HG03439 (cell line): ENCODE measurements at regions not wholly inside any gene's neighbourhood (a gene's known extent, or its start where the extent isn't known, plus 50 kb on each side); places are given as distances from the start of the nearest gene placed in this dataset.
"Not testable (repeated sequence)": the region's sequence is repeated elsewhere in the genome, so short reads cannot be mapped to it uniquely, and the experiment has no call there.

Source experiments
- ATAC-seq: cut with Tn5 transposase; IDR thresholded peaks from one replicate; pipeline ENCODE4 v1.9.1; 2021; ENCODE audit warnings: mild to moderate bottlenecking, moderate library complexity; ENCODE audit not compliant: unreplicated experiment

DNA sequence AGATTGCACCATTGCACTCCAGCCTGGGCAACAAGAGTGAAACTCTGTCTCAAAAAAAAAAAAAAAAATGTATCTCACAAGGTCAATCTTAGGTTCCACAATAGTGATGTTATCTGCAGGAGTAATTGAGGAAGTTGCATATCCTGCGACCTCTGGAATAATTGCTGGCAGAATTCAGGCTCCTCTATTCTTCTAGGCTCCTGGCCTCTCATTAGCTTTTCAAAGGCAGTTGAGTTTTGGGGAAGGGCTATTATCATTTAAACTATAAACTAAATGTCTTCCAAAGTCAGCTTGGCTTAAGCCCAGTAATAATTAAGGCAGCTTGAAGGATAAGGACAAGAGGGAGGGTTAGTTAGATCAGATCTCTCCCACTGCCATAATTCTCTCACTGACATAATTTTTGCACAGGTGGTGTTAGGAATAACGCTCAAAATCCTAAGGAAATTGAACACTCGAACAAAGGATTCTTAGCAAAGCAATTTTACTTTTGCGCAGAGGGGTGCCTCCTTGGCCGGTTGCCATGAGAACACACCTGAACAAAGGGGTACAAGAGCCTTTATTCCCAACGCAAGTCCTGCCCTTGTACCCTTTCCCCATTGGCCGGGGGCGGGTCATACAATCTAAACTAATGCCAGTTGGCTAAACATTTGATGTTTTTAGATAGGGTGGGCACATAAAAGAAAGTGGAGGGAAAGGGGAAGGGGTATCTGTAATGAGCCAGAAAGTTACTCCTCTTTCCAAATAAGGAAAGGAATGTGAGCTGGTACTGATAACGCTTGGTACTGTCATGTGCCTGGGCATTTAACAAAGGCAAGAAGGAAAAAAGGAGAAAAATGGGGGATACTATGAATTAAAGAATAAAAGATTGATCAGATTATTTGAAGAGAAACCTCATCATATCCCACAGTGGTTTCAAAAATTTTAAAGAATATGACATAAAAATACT, 106.4 kb upstream of the CCNG1 start:
- no peak for ATAC-seq

DNA sequence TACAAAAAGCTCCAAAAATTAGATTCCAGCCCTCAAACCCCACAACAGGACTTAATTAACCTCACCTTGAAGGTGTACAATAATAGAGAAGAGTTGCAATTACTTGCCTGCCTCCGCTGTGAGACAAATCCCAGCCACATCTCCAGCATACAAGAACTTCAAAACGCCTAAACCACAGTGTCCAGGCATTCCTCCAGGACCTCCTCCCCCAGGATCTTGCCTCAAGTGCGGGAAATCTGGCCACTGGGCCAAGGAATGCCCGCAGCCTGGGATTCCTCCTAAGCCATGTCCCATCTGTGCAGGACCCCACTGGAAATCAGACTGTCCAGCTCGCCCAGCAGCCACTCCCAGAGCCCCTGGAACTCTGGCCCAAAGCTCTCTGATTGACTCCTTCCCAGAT, 101.3 kb upstream of the CCNG1 start:
- not testable (repeated sequence) for ATAC-seq

DNA sequence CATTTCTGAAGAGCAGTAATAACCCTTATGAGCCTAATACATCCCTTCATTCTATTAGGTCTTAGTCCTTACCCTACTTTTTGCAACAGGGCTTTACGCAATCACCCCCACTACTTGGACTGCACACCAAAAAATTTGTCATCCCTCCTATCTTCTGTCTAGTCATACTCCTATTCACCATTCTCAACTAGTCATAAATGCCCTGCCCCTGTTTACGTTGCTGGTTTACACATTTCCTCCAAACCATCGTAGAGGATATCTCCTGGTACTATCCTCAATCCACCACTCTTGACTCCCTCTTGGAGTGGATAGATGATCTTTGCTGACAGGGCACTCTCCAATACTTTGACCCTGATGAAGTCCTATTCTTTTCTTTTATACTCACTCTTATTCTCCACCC, 98.2 kb upstream of the CCNG1 start:
- no peak for ATAC-seq

DNA sequence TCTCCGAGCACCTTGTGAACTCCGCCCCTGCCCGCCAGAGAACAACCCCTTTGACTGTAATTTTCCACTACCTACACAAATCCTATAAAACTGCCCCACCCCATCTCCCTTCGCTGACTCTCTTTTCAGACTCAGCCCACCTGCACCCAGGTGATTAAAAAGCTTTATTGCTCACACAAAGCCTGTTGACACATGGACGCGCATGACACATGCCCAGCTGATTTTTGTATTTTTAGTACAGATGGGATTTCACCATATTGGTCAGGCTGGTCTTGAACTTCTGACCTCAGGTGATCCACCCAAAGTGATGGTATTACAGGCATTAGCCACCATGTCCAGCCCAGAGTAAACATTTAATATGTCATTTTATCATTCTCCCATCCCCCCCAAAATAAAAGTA, 97.0 kb upstream of the CCNG1 start:
- not testable (repeated sequence) for ATAC-seq

DNA sequence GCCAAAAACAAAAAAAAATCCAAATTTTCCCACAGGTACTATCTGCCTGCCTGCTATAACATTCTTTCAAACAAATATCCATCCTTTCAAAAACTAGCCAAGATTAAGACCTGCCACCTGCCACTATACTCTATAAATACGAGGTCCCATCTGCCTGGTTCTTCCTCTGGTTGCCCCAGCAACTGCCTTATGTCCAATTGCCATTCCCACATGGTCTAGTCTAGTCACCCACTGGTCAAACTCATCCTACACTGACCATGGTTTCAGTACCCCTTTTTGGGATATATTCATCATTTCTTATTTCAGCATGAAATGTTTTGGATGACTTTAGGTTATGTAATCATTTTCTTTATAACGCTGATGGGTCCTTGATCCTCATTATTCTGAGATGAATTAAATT, 95.1 kb upstream of the CCNG1 start:
- ATAC-seq: no peak

DNA sequence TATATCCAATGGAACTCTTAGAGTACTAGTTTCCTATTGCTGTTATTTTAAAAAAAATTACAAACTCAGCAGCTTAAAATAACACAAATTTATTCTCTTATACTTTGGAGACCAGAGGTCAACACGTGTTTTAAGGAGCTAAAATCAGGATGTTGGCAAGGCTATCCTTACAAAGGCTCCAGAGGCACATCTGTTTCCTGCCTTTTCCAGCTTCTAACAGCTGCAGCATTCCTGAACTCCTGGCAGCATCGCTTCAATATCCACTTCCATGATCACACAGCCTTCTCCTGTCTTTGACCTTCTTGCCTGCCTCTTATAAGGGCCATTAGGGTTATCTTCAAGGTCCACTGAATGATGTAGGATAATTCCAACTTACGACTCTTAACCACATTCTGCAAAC, 92.2 kb upstream of the CCNG1 start:
- no peak for ATAC-seq

DNA sequence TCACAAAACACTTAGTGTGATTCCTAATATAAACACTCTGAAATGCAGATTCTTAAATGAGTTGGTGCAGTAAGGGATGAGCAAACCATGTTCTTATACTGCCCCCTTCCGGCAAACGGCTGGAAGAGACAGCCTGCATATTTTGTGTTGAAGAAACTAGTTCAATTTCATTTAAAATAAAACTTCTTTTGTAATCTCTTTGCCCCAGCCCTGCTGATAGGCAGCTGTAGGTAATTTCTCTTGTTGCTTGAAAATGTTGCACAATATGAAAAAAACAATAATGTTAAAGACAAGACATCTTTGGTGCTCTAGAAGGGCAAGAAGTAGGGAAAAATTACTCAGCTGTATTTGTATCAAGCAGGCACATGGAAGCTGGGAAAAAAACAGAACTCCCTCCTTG, 89.7 kb upstream of the CCNG1 start:
- ATAC-seq: peak; percentile 76

DNA sequence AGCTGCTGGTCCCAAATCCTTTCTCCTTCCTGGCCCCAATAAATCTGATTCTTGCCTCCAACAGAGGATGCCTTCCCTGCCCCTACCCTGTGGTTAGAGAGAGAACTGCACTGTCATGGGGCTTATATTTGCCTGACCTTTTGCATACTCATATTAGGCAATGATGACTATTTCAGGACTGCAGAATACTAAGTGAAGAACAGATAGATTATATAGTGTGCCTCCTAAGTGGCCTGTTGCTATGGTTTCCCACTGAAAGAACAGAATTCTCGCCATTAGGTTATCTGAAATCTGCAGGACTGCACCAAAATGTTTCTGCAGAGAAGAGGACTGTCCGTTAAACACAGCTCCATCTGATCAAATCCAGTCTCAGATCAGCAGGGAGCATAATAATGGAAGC, 87.3 kb upstream of the CCNG1 start:
- ATAC-seq: no peak

DNA sequence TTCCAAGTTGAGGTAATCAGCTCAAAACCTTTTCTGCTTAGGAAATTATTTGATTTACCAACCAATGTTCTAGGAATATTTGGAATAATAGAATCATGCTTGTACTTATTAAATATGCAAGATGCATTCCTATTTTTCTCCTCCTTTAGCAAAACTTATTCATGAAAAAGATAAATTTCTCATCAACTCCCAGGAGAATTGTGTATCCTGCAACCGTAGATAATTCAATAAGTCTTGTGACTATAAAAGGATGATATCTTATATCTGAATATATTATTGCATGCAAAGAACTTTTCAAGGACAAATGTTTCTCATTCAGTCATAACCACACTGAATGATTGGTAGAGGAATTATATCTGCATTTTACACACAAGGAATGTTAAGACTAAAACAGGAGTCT, 84.9 kb upstream of the CCNG1 start:
- no peak for ATAC-seq

DNA sequence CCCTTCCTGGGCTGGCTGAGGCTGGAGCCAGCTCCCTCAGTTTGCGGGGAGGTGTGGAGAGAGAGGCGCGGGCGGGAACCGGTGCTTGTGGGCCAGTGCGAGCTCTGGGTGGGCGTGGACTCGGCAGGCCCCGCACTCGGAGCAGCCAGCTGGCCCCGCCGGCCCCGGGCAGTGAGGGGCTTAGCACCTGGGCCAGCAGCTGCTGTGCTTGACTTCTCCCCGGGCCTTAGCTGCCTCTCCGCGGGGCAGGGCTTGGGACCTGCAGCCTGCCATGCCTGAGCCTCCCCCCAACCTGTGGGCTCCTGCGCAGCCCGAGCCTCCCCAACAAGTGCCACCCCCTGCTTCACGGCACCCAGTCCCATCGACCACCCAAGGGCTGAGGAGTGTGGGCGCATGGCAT, 81.6 kb upstream of the CCNG1 start:
- not testable (repeated sequence) for ATAC-seq

DNA sequence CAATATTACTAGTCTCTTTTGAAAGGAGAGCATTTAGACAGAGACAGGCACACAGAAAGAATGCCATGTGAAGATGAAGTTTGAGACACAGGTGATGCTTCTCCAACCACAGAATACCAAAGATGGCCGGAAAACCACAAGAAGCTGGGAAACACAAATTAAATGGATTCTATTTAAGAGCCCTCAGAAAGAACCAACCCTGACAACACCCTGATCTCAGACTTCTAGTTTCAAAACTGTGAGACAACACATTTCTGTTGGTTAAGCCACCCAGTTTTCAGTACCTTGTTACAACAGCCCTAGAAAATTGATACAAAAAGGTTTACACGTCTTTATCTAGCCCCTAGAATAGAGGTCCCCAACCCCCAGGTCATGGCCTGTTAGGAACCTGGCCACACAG, 79.8 kb upstream of the CCNG1 start:
- no peak for ATAC-seq

DNA sequence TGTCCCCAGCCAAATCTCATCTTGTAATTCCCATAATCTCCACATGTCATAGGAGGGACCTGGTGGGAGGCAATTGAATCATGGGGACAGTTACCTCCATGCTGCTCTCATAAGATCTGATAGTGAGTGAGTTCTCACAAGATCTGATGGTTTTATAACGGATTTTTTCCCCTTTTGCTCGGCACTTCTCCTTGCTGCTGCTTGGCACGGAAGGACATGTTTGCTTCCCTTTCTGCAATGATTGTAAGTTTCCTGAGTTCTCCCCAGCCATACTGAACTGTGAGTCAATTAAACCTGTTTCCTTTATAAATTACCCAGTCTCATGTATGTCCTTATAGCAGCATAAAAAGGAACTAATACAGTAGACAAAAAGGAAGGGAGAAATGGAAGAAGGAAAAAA, 76.7 kb upstream of the CCNG1 start:
- ATAC-seq: no peak

DNA sequence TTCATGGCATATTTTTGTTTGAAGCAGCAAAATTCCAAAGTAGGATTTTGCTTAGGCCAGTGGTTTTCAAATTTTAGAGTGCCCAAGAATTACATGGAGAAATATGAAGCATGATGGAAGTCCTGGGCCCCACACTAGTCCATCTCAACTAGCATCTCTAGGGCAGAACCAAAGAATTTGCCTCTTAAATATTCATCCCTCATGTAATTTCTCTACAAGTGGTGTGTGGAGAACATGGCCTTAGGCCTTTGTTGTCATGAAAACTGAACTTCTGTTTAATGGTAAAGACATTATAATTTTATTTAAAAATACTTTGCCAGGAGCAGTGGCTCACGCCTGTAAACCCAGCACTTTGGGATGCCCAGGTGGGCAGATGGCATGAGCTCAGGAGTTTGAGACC, 75.9 kb upstream of the CCNG1 start:
- no peak for ATAC-seq

DNA sequence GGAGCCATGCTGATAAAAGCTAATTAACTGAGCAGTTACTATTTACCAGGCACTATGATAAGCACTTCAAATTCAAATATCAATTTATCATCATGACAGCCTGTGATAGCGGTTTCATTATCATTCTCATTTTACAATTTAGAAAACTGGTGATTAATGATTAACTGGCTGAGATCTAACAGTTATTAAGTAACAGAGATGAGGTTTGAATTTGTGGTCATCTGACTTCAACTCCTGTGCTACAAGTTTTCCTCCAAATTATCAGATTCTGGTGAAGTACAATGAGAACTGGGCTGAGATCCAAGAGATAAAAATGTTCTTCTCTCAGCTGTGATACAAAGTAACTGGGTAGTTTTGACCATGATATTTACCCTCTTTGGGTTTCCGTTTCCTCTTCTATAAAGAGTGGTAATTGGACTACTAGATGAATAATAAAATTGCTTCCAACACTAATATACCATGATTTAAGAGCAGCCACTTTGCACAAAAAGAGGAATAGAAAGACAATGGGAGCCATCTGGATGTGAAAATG, 74.5 kb upstream of the CCNG1 start:
- ATAC-seq: no peak

DNA sequence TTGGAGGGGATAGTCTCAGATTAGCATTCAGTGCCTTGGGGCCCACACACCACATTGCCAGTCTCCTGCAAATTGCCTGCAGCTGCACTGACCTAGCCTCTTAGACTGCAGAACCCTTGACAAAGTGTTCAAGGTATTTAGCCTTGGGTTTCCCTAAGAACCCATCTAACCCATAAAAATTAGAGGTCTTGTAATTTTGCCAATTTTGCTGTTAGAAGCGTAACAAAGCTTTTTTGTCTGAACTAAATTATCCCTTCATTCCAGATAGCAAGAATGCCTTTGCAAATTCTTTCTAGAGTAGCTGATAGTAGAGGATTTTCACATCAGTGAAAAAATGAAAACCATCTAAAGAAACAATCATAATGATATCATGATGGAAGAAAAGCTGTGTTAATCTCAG, 74.0 kb upstream of the CCNG1 start:
- no peak for ATAC-seq

DNA sequence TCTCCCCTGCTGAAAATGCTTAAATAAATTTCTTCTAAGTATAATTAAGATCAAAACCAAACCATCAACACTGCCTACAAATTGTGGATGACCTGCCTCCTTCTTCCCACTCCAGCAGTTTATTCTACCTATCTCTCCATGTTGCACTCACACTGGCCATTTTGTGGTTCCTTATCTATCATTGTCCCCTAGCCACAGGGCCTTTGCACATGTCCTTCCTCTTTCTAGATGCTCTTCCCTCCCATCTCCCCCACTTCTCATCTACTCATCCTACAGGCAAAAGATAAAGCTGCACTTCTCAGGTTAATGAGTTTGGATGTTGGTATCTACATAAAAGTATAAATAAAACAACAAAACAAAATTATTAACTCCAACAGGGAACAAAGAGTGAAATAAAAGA, 70.6 kb upstream of the CCNG1 start:
- no peak for ATAC-seq

DNA sequence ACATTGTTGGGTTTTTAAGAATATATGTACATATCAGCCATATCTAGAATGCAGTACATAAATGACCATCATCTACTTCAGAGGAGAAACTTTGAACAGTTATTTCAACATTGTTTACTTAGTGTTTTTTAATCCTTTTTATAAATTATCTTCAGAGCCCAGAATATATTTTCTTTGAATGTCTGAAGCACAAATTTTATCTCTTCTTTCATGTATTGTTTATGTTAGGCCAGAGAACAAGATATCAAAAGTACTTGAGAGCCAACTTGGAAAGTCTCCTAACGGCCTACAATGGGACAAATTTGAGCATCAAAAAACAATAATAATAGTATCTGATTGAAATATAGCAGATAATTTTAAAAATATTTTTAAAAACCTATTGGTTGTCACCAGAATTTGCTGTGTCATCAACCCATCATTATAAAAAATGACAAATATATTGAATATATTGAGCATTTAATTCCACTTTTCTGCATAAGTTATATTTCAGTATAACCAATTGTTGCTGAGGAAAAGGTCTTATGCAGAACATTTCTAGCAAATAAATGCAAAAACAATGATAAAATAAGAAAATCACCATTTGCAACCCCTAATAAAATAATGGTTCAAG, 67.5 kb upstream of the CCNG1 start:
- ATAC-seq: no peak

DNA sequence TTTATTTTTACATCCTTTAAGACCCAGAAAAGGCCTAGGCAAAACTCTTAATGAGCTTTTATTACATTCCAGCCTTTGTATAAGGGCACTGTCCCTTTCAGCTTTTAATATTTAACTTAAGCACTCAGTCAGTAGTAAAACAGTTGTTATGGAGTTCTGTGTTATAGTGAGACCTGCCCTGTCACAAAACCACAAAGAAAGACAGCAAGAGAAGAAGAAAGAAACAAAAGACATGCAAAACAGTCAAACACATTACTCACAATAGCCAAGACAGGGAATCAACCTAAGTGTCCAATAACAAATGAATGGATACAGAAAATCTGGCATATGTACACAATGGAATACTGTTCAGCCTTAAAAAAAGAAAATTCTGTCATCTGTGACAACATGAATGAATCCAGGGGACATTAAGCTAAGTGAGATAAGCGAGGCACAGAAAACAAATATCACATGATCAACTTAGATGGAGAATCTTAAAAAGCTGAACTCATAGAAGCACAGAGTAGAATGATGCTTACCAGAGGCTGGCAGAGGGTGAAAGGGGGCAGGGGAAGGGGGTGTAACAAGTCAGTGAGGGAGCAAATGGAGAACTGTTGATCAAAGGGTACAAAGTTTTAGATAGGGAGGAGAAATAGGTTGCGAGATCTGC, 63.8 kb upstream of the CCNG1 start:
- ATAC-seq: no peak

DNA sequence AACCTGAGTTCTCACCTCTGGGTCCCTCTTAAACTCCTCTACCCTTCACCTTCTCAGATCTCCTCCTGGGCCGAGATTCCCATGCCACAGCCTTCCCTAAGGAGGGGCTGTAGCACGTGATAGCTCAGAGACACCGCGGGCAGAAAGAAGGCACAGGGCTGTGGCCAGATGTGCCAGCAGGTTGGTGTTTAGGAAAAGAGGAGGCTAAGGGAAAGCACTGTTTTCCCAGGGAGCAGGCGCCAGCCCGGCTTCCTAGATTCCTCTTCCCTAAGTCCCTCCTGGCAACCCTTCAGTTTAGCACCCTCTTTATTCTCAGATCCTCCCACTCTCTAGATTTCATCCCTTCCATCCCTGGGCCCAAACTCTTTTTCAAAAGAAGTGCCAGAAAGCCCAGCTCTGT, 59.4 kb upstream of the CCNG1 start:
- no peak for ATAC-seq

DNA sequence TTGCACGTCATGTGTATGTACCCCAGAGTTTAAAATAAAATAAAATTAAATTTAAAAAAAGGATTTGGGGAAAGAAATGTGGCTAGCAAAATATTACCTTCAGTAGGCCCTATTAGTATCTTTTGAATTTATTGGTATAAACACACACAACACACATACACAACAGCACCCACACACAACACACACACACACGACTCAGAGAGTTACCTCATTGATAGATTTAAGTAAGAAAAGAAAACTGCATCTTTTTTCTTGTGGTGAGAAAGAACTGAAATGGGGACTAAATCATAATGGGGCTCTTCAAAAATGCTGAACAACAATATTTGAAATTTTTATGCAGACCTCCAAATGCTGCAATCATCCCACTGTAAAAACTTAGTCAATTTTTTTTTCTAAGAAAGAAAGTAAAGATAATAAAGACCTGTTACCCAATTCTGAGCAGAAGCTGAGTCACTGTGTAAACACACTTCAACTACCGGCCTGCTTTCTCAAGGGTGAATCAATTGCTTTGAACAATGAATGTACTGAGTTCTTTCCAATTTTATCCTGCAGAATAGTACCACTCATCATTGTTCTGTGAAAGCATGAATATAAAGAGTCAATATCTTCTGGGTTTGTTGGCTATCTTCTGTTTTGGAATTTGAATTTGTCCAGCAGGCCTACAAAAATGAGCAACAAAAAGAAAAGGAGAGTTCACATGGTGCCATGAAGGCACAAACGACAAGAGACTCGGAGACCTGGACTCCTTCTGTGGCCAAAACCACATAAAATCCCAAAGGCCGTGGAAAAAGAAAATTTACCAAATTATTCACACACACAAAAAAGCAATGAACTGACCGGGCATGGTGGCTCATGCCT, 57.9 kb upstream of the CCNG1 start:
- no peak for ATAC-seq

DNA sequence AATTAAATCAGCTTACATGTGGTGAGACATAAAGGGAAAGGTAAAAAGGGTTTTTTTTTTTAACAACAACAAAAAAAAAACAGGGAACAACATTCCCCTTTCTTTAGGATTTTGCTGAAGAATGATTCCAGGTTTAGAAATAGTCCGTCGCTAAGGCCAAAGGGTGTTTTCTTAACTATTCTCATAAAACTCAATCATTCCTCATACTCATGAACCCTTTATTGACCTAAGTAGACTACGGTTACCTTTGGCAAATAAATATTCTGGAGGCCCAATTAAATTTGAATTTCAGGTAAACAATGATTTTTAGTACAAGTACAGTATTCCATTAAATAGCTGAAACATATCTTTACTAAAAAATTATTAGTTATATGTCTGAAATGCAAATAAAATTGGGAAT, 55.6 kb upstream of the CCNG1 start:
- no peak for ATAC-seq
